Testis (tissue), 2 donors: ENCODE measurements at regions not wholly inside any gene's neighbourhood (a gene's known extent, or its start where the extent isn't known, plus 50 kb on each side); places are given as distances from the start of the nearest gene placed in this dataset.
"Not testable (repeated sequence)": the region's sequence is repeated elsewhere in the genome, so short reads cannot be mapped to it uniquely, and the experiment has no call there.

ENCODE experiments used
- POLR2A ChIP-seq: fragments of 450-650 bp; IDR thresholded peaks from one replicate; pipeline ENCODE4 v1.6.1; 2017; ENCODE audit warnings: antibody characterized with exemption, mild to moderate bottlenecking, moderate library complexity
- TF ChIP-seq, protein P1 (sequence below), 3 experiments: fragments of 450-650 bp in 2 of 3; fragments of 200-600 bp in 1 of 3; sonication (generic) in 1 of 3; IDR thresholded peaks; one replicate each; pipeline ENCODE4 v1.5.1; 2016 to 2019; ENCODE audit warnings: antibody characterized with exemption in 3 of 3, mild to moderate bottlenecking in 2 of 3, moderate library complexity in 1 of 3

GRCh38 chr11:67886672-67887071 is 117.2 kb downstream of the UNC93B1 start:
- TF ChIP-seq, protein P1, sequence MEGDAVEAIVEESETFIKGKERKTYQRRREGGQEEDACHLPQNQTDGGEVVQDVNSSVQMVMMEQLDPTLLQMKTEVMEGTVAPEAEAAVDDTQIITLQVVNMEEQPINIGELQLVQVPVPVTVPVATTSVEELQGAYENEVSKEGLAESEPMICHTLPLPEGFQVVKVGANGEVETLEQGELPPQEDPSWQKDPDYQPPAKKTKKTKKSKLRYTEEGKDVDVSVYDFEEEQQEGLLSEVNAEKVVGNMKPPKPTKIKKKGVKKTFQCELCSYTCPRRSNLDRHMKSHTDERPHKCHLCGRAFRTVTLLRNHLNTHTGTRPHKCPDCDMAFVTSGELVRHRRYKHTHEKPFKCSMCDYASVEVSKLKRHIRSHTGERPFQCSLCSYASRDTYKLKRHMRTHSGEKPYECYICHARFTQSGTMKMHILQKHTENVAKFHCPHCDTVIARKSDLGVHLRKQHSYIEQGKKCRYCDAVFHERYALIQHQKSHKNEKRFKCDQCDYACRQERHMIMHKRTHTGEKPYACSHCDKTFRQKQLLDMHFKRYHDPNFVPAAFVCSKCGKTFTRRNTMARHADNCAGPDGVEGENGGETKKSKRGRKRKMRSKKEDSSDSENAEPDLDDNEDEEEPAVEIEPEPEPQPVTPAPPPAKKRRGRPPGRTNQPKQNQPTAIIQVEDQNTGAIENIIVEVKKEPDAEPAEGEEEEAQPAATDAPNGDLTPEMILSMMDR (IDR thresholded peaks at IDR 0.05): not testable (repeated sequence)
- TF ChIP-seq POLR2A: not testable (repeated sequence)
